ENCODE measurements at regions not wholly inside any gene's neighbourhood (a gene's known extent, or its start where the extent isn't known, plus 50 kb on each side); places are given as distances from the start of the nearest gene placed in this dataset.

GRCh38 chr16:73601911-73602310, 554.0 kb upstream of the ZFHX3 start:
- H4K20me1 ChIP-seq (ENCODE audit: insufficient read depth), result no peaks in the 10 kb centered on the region
- H3K79me2 ChIP-seq (ENCODE audit: insufficient read depth, low read length), result no peaks in the 10 kb centered on the region
- POLR2A ChIA-PET, result no interaction called here
- DNase-seq (ENCODE audit: low read depth, low spot score) (no peak), ATAC-seq (no peak)
- no peaks in the 10 kb centered on the region for H3K27me3 ChIP-seq (ENCODE audit: insufficient read depth, low read length)
- CTCF ChIA-PET, result no interaction called here
- no peaks in the 10 kb centered on the region for H3K9me2 ChIP-seq (ENCODE audit: insufficient read depth)
- H3K36me3 ChIP-seq (ENCODE audit: control insufficient read depth in 1 of 2, insufficient read depth in 2 of 2, low read length in 2 of 2), result no peaks in the 10 kb centered on the region
- H3K9me3 ChIP-seq (ENCODE audit: control insufficient read depth in 1 of 2, insufficient read depth in 1 of 2, low read depth in 1 of 2, low read length in 2 of 2), result no peaks in the 10 kb centered on the region
- RAD21 ChIA-PET (ENCODE audit: low non-redundant PET in 1 of 2, low total read pairs in 2 of 2, uncharacterized antibody in 2 of 2, unreplicated experiment in 2 of 2), result no interaction called here
- TF ChIP-seq TCF7L2 (IDR thresholded peaks at IDR 0.05; ENCODE audit: borderline replicate concordance, extremely low read depth, insufficient read depth, insufficient read length) (no peak), ZBTB33 (IDR thresholded peaks at IDR 0.05; ENCODE audit: extremely low read depth, insufficient replicate concordance, low read length) (no peak), EZH2 (IDR thresholded peaks at IDR 0.05) (no peak), ELF1 (IDR thresholded peaks at IDR 0.05; ENCODE audit: borderline replicate concordance, low read depth) (no peak), POLR2AphosphoS5 (IDR thresholded peaks at IDR 0.05; ENCODE audit: low read depth, low read length) (no peak), SP1 (IDR thresholded peaks at IDR 0.05; ENCODE audit: low read depth) (no peak), SIN3A (IDR thresholded peaks at IDR 0.05; ENCODE audit: low read depth) (no peak), CTCF (IDR thresholded peaks at IDR 0.05 in 2 of 3, conservative IDR thresholded peaks at IDR 0.05 in 1 of 3; ENCODE audit: borderline replicate concordance in 1 of 3, insufficient read depth in 1 of 3, low read depth in 2 of 3, low read length in 2 of 3) (no peak), ZFX (IDR thresholded peaks at IDR 0.05) (no peak), FOSL1 (IDR thresholded peaks at IDR 0.05; ENCODE audit: low read depth) (no peak), REST (IDR thresholded peaks at IDR 0.05; ENCODE audit: low read depth) (no peak), EZH2phosphoT487 (IDR thresholded peaks at IDR 0.05; ENCODE audit: borderline replicate concordance) (no peak), JUND (IDR thresholded peaks at IDR 0.05) (no peak), POLR2A (IDR thresholded peaks at IDR 0.05; ENCODE audit: borderline replicate concordance, extremely low read depth, insufficient read depth, insufficient read length) (no peak), RAD21 (IDR thresholded peaks at IDR 0.05; ENCODE audit: low read depth) (no peak), CEBPB (IDR thresholded peaks at IDR 0.05; ENCODE audit: low read depth) (no peak), ATF3 (IDR thresholded peaks at IDR 0.05) (no peak), EGR1 (IDR thresholded peaks at IDR 0.05; ENCODE audit: low read depth) (no peak), CBX3 (IDR thresholded peaks at IDR 0.05; ENCODE audit: low read depth) (no peak), YY1 (IDR thresholded peaks at IDR 0.05; ENCODE audit: extremely low read depth, insufficient replicate concordance, low read depth, low read length) (no peak)
- H3K9ac ChIP-seq (ENCODE audit: low read length), result no peak overlapping the region
- intact Hi-C loops (cut with micrococcal nuclease), result no loop called here
- H3K4me1 ChIP-seq (ENCODE audit: control insufficient read depth in 1 of 2, insufficient read depth in 2 of 2, low read length in 2 of 2), result no peaks in the 10 kb centered on the region
- H3K4me3 ChIP-seq (replicated peaks in 1 of 2; ENCODE audit: low read depth in 1 of 2, low read length in 2 of 2), result no peak overlapping the region
- no peak overlapping the region for H3K27ac ChIP-seq (ENCODE audit: low read depth, low read length)
- no peak overlapping the region for H3K4me2 ChIP-seq (ENCODE audit: low read length)
- H2AFZ ChIP-seq (ENCODE audit: low read depth, low read length, poor library complexity, severe bottlenecking), result no peak overlapping the region
- BruUV-seq (replicated peaks), result no TSS peak
